GM19328 (cell line): ENCODE measurements at regions not wholly inside any gene's neighbourhood (a gene's known extent, or its start where the extent isn't known, plus 50 kb on each side); places are given as distances from the start of the nearest gene placed in this dataset.

ENCODE experiments used
- ATAC-seq: cut with Tn5 transposase; IDR thresholded peaks from one replicate; pipeline ENCODE4 v1.9.1; 2021; ENCODE audit warnings: mild to moderate bottlenecking, moderate library complexity; ENCODE audit not compliant: unreplicated experiment

DNA sequence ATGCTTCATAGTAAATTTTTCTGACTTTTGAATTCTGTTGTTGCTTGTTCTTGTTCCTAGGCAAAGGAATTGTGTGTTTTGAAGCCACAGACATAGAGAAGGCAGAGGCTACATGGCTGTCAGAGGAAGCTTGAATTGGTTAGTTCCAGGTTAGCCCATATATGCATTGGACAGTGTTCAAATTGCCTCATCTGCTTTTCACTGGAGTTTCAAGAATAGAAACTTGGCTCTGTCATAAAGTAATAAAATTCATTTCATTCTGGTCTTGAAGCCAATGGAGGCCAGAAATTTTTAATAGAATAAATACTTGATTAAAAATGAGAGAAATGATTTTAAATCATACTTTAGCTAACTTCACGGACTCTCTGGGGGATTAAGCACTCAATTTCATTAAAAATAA, 178.0 kb downstream of the YIPF5 start:
- no peak for ATAC-seq

- no peak for ATAC-seq
Measured at GRCh38 chr5:144002876-144003275, 167.6 kb downstream of the YIPF5 start.

- ATAC-seq: no peak
Measured at GRCh38 chr5:144003636-144004035, 166.8 kb downstream of the YIPF5 start.

- ATAC-seq: no peak
Measured at GRCh38 chr5:144004146-144004545, 166.3 kb downstream of the YIPF5 start.

GRCh38 chr5:144004751-144005150, 165.7 kb downstream of the YIPF5 start:
- ATAC-seq: no peak

DNA sequence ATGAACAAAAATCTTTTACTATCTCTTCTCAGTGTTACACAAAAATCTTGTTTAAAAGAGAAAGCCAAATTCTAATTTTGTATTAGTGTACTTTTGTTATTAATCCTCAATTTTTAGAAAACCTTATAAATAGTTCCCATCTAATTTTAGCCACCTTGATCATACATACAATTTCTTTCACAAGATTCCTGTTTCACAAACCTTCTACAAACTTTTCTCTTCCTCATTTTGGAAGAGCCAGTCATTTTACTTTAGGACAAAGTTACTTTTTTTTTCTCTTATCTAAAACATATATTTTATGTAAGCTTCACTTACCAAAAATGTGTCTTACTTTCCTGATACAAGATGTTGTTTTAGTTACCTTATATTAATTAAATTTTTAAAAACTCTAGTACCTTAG, 161.3 kb downstream of the YIPF5 start:
- no peak for ATAC-seq

- no peak for ATAC-seq
Measured at GRCh38 chr5:144011388-144011787, 159.1 kb downstream of the YIPF5 start.

GRCh38 chr5:144013816-144014215, 156.6 kb downstream of the YIPF5 start:
- ATAC-seq: no peak

GRCh38 chr5:144015961-144016360, 154.5 kb downstream of the YIPF5 start:
- ATAC-seq: no peak

GRCh38 chr5:144017119-144017518, 153.3 kb downstream of the YIPF5 start:
- ATAC-seq: no peak

- ATAC-seq: no peak
Measured at GRCh38 chr5:144017631-144018030, 152.8 kb downstream of the YIPF5 start.

GRCh38 chr5:144024090-144024489, 146.4 kb downstream of the YIPF5 start:
- ATAC-seq: no peak

DNA sequence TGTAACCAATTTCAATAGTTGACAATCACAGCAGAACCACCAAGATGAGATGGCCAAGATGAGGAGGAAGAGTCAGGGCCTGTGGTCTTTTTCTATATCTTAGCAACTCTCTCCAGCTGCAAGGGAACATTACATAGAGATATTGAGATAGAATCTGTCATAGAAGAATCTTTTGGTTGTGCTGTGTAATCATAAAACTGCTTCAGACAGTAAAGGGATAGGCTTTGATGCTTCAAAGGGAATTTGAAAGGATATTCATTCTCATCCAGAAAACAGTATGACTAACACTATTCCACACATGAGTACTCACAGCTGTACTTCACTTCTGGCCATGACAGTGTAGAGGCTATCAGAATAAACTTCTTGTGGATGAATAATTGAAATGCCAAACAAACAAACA, 145.9 kb downstream of the YIPF5 start:
- no peak for ATAC-seq

DNA sequence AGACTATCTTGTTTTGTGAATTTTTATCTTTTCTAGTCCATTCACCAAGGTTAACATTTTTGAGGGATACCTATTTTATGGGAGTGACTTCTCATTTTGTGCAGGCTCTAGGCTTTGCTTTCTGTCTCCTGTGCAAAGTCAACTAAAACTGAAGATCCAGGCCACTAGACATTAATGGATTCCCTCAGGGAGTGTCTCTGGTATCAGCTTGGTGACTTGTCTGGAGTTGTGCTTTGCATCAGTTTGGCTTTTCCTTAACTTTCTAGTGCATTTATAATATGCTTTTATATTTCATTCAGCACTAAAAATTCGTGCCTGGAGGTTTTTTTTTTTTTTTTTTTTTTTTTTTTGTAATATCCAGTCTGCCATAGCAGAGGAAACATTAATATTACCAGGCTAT, 144.2 kb downstream of the YIPF5 start:
- no peak for ATAC-seq

- no peak for ATAC-seq
Measured at GRCh38 chr5:144028058-144028457, 142.4 kb downstream of the YIPF5 start.

DNA sequence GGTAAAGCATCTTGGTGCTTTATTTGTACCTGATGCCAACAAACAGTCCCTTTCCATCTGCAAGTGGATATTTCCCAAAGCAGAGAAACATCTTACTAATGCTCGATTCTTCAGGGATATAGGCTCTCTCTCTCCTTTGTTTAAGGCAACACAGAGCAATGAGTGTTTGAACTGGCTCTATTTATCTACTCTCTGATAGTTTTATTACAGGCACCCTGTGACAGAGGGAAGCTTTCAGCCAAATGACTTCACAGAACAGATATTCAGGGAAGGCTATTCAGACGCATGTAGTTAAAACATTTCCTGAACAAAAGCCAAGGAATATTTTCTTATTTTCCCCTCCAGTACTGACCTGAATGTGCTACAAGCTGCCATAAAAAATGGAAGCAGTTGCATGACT, 141.8 kb downstream of the YIPF5 start:
- ATAC-seq: no peak

GRCh38 chr5:144030904-144031303, 139.6 kb downstream of the YIPF5 start:
- no peak for ATAC-seq

- ATAC-seq: no peak
Measured at GRCh38 chr5:144032375-144032774, 138.1 kb downstream of the YIPF5 start.

DNA sequence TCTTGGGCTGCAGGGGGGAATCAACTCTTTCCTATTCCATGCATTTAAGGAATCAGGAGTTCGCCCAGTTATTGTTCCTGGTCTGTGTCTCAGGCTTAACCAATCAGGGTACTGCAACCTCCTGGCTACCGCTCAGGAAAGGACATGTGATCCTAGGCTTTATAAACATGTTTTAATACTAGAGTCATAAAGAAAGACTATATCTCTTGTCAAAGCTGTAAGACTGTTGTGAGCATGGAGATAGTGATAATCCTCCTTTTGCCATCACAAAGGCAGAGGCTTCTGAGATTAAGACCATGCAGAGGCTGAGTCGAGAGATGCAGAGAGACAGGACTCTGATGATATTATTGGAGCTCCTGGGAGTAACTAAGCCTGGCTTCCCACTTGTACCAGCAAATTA, 137.0 kb downstream of the YIPF5 start:
- no peak for ATAC-seq

DNA sequence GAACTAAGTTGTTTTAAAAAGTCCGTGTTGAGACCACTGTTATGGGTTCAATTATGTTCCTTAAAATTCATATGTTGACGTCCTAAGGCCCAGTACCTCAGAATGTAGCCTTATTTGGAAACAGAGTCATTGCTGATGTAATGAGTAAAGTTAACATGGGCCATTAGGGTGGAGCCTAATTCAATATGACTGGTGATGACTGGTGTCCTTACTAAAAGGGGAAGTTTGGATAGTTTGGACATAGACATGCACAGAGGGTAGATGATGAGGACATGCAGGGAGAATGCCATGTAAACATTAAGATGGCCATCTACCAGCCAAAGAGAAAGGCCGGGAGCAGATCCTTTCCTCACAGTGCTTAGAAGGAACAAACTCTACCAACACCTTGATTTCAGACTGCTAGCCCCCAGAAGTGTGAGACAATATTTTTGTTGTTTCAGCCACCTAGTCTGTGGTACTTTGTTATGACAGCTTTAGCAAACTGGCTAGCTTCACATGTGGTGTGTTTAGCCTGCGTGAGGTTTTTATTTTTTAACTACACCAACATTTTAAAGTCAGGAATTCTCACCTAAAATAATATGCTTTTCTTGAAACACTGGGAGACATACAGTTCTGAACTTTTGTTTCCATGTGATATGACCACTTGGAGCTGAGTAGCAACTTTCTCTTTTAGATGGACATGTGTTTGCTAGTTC, 135.3 kb downstream of the YIPF5 start:
- no peak for ATAC-seq

- no peak for ATAC-seq
Measured at GRCh38 chr5:144036476-144036875, 134.0 kb downstream of the YIPF5 start.

- ATAC-seq: no peak
Measured at GRCh38 chr5:144040615-144041305, 129.7 kb downstream of the YIPF5 start.

- ATAC-seq: no peak
Measured at GRCh38 chr5:144042156-144042555, 128.3 kb downstream of the YIPF5 start.
